ENCODE measurements at regions not wholly inside any gene's neighbourhood (a gene's known extent, or its start where the extent isn't known, plus 50 kb on each side); places are given as distances from the start of the nearest gene placed in this dataset.

DNA sequence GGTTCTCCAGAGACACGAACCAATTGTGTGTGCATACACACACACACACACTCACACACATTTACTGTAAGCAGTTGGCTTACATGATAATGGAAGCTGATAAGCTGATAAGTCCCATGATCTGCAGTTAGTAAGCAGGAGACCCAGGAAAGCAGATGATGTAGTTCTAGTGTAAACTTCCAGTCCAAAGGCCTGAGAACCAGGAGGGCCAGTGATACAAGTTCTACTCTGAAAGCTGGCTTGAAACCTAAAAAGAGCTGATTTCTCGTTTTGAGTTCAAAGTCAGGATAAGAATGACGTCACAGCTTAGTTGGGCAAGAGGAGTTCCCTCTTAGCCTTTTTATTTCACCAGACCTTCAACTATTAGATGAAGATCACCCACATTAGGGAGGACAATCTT is 558.8 kb upstream of the PIK3C3 start:
- TF ChIP-seq, protein P1, sequence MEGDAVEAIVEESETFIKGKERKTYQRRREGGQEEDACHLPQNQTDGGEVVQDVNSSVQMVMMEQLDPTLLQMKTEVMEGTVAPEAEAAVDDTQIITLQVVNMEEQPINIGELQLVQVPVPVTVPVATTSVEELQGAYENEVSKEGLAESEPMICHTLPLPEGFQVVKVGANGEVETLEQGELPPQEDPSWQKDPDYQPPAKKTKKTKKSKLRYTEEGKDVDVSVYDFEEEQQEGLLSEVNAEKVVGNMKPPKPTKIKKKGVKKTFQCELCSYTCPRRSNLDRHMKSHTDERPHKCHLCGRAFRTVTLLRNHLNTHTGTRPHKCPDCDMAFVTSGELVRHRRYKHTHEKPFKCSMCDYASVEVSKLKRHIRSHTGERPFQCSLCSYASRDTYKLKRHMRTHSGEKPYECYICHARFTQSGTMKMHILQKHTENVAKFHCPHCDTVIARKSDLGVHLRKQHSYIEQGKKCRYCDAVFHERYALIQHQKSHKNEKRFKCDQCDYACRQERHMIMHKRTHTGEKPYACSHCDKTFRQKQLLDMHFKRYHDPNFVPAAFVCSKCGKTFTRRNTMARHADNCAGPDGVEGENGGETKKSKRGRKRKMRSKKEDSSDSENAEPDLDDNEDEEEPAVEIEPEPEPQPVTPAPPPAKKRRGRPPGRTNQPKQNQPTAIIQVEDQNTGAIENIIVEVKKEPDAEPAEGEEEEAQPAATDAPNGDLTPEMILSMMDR (IDR thresholded peaks at IDR 0.05), result no peak
- no peak for TF ChIP-seq POLR2AphosphoS5 (IDR thresholded peaks at IDR 0.05)
- TF ChIP-seq EP300 (IDR thresholded peaks at IDR 0.05), result no peak
